Astrocyte of the cerebellum (primary cell): ENCODE measurements at regions not wholly inside any gene's neighbourhood (a gene's known extent, or its start where the extent isn't known, plus 50 kb on each side); places are given as distances from the start of the nearest gene placed in this dataset.

Source experiments
- DNase-seq: peaks from one replicate; pipeline ENCODE4 v3.0.0-alpha.2; 2011; ENCODE audit warnings: low read depth
- H3K4me3 ChIP-seq: 2 replicates; pipeline ENCODE4 v1.5.1; 2011; ENCODE audit warnings: mild to moderate bottlenecking, low read depth, low read length, moderate library complexity
- CTCF ChIP-seq: IDR thresholded peaks from 2 replicates; pipeline ENCODE4 v1.5.1; 2012; ENCODE audit warnings: low read length, low read depth, moderate library complexity, mild to moderate bottlenecking; ENCODE audit errors: missing control alignments
- in situ Hi-C: cut with HindIII; loops from 2 replicates; pipeline ENCODE4 v1.10.0; 2017; ENCODE audit warnings: low sequenced_read_pairs

DNA sequence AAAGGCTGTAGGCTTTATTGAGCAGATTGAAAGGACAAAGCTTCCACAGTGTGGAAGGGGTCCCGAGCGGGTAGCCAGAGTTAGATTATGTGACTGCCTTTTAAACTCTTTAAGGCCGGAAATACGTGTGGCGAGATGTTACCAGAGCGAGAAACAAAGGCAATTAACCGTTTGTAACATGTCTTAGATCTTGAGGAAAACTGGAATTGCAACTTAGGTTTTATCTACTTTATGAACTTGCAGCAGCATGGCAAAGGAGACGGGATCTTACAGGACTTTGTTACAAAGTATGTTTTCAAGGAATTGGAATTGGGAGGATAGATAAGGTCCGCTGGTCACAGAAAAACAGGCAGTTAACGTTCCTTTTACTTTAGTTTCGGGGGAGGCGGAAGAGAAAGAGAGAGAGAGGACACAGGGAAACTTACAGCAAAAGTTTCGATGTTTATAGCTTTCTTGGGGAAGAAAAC is 594.7 kb upstream of the ADGRB3 start:
- in situ Hi-C loops = no loop called here
- DNase-seq = no peak
- H3K4me3 ChIP-seq = no peak overlapping the region
- no peak for TF ChIP-seq CTCF

DNA sequence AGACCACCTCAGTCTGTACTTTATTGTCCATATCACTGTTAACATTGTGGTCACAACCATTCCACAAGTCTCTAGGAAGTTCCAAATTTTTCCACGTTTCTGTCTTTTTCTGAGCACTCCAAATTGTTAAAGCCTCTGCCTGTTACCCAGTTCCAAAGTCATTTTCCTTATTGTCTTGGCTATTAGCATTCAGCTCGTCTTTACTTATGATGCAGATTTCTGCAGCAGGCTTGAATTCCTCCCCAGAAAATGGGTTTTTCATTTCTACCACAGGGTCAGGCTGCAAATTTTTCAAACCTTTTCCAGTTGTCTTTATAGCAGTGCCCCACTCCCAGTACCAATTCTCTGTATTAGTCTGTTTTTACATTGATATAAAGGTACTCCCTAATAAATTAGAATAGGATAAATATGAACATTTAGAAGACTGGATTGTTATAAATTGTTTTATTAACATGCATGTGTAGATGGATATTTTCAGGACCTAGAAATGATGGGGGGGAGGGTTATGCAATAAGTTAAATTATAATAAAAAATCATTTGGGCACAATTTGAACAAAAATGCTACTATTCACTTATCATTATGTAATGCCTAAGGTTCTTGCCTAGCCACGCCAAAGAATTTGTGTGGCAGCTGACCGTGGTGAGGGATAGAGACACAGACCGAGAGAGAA is 595.3 kb upstream of the ADGRB3 start:
- DNase-seq = no peak
- no peak for TF ChIP-seq CTCF
- H3K4me3 ChIP-seq = no peak overlapping the region
- in situ Hi-C loops = no loop called here

DNA sequence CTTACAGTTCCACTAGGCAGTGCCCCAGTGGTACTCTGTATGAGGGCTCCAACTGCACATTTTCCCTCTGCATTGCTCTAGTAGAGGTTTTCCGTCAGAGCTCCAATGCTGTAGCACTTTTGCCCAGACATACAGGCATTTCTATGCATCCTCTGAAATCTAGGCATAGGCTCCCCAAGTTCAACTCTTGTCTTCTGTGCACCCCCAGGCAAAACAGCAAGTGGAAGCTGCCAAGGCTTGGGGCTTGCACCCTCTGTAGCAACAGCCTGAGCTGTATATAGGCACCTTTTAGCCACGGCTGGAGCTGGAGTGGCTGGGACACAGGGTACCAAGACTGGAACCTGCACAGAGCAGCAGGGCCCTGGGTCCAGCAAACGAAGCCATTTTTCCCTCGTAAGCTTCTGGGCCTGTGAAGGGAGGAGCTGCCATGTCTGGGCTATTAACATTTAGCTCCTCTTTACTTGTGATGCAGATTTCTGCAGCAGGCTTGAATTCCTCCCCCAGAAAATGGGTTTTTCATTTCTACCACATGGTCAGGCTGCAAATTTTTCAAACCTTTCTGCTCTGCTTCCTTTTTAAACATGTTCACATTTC is 596.2 kb upstream of the ADGRB3 start:
- no peak for DNase-seq
- in situ Hi-C loops = no loop called here
- no peak for TF ChIP-seq CTCF
- no peak overlapping the region for H3K4me3 ChIP-seq

GRCh38 chr6:68032217-68032616 is 602.9 kb upstream of the ADGRB3 start:
- in situ Hi-C loops = no loop called here
- no peak for TF ChIP-seq CTCF
- no peak for DNase-seq
- H3K4me3 ChIP-seq = no peak overlapping the region

GRCh38 chr6:68031054-68031453 is 604.0 kb upstream of the ADGRB3 start:
- in situ Hi-C loops = no loop called here
- DNase-seq = no peak
- TF ChIP-seq CTCF = no peak
- H3K4me3 ChIP-seq = no peak overlapping the region

DNA sequence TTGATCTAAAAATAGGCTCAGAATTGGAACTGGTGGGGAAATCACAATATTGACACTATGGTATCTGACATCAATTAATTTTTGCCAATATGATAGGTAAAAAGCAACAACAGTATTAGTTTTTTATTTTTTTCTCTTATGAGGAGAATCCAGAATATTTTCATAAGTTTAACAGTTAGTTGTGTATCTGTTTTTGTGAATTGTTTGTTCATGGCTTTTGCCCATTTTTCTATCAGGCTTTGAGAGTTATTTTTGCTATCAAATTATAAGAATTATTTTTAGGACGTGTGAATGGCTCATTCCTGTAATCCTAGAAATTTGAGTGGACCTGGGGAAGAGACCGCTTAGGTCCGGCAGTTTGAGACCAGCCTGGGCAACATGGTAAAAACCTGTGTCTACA is 608.6 kb upstream of the ADGRB3 start:
- H3K4me3 ChIP-seq = no peak overlapping the region
- no peak for DNase-seq
- no peak for TF ChIP-seq CTCF
- in situ Hi-C loops = no loop called here
